K562 (cell line): ENCODE measurements at regions not wholly inside any gene's neighbourhood (a gene's known extent, or its start where the extent isn't known, plus 50 kb on each side); places are given as distances from the start of the nearest gene placed in this dataset.
"Not testable (repeated sequence)": the region's sequence is repeated elsewhere in the genome, so short reads cannot be mapped to it uniquely, and the experiment has no call there.

ENCODE experiments used
- CTCF ChIP-seq, 3 experiments: IDR thresholded peaks in 2 of 3; conservative IDR thresholded peaks in 1 of 3; 2 replicates each; pipeline ENCODE4 v1.5.1; 2011 to 2012; ENCODE audit warnings: low read length in 3 of 3, mild to moderate bottlenecking in 3 of 3, control low read depth in 2 of 3, improper control_type of control experiment in 1 of 3, inconsistent platforms in 1 of 3, low read depth in 1 of 3, mixed read lengths in 1 of 3, moderate library complexity in 1 of 3; ENCODE audit not compliant: insufficient read depth in 2 of 3
- DPF2 ChIP-seq: fragments of 450-650 bp; IDR thresholded peaks from 2 replicates; pipeline ENCODE4 v1.6.1; 2016
- ERF ChIP-seq: fragments of 450-650 bp; formaldehyde crosslinking; IDR thresholded peaks from 2 replicates; pipeline ENCODE4 v1.4.0; 2020; ENCODE audit warnings: mild to moderate bottlenecking, mixed read lengths
- GTF2F1 ChIP-seq: IDR thresholded peaks from 2 replicates; pipeline ENCODE4 v1.6.1; 2011; ENCODE audit warnings: low read depth, low read length, improper control_type of control experiment
- IRF2 ChIP-seq: sonication (generic); formaldehyde crosslinking; IDR thresholded peaks from 2 replicates; pipeline ENCODE4 v1.8.1; 2022; ENCODE audit warnings: mild to moderate bottlenecking, missing genetic modification reagents
- MTA3 ChIP-seq: fragments of 450-650 bp; formaldehyde crosslinking; IDR thresholded peaks from 2 replicates; pipeline ENCODE4 v1.6.1; 2017; ENCODE audit warnings: mild to moderate bottlenecking, borderline replicate concordance
- MXD1 ChIP-seq: fragments of 250-450 bp; sonication (Bioruptor Pico); IDR thresholded peaks from 2 replicates; pipeline ENCODE4 v1.8.0; 2021; ENCODE audit warnings: borderline replicate concordance, mild to moderate bottlenecking, moderate library complexity; ENCODE audit not compliant: poor library complexity, severe bottlenecking
- POLR2A ChIP-seq: fragments of 450-650 bp; conservative IDR thresholded peaks from 2 replicates; pipeline ENCODE4 v1.6.1; 2016
- POLR2AphosphoS5 ChIP-seq: IDR thresholded peaks from 2 replicates; pipeline ENCODE4 v1.6.1; 2011; ENCODE audit warnings: mild to moderate bottlenecking, low read depth, low read length, moderate library complexity; ENCODE audit not compliant: control insufficient read depth, insufficient read depth
- SMARCC2 ChIP-seq: fragments of 450-650 bp; IDR thresholded peaks from 2 replicates; pipeline ENCODE4 v1.6.1; 2017; ENCODE audit warnings: antibody characterized with exemption, moderate library complexity, mild to moderate bottlenecking, low read depth
- TFAP4 ChIP-seq: sonication (generic); formaldehyde crosslinking; IDR thresholded peaks from 2 replicates; pipeline ENCODE4 v1.8.0; 2022; ENCODE audit warnings: missing genetic modification reagents, mild to moderate bottlenecking, moderate library complexity, borderline replicate concordance
- ZNF740 ChIP-seq, 3 experiments: fragments of 200-800 bp in 1 of 3; sonication (Bioruptor generic) in 1 of 3; sonication (generic) in 1 of 3; formaldehyde crosslinking in 1 of 3; IDR thresholded peaks; 2 replicates each; pipeline versions ENCODE4 v1.6.1 to v1.8.0; 2016 to 2022; ENCODE audit warnings: mild to moderate bottlenecking in 2 of 3, missing compliant biosample characterization in 2 of 3, missing genetic modification characterization in 2 of 3, missing genetic modification reagents in 1 of 3

GRCh38 chr1:76699646-76700045 is 167.6 kb upstream of the ST6GALNAC5 start:
- TF ChIP-seq GTF2F1; TFAP4 (CRISPR knock-in tag); DPF2; ERF (CRISPR knock-in tag); MXD1 (CRISPR knock-in tag); ZNF740 (CRISPR knock-in tag; IDR thresholded peaks at IDR 0.05); ZNF740 (tag; IDR thresholded peaks at IDR 0.05); SMARCC2; MTA3; POLR2A; IRF2 (CRISPR knock-in tag); CTCF (IDR thresholded peaks at IDR 0.05 in 2 of 3, conservative IDR thresholded peaks at IDR 0.05 in 1 of 3; ENCODE audit: insufficient read depth in 2 of 3, low read depth in 1 of 3, low read length in 3 of 3); POLR2AphosphoS5: not testable (repeated sequence)
